K562 (cell line): ENCODE measurements at regions not wholly inside any gene's neighbourhood (a gene's known extent, or its start where the extent isn't known, plus 50 kb on each side); places are given as distances from the start of the nearest gene placed in this dataset.

Experiments used
- GABPB1 ChIP-seq: sonication (generic); formaldehyde crosslinking; IDR thresholded peaks from 2 replicates; pipeline ENCODE4 v1.8.0; 2022; ENCODE audit warnings: mild to moderate bottlenecking, missing genetic modification reagents
- GATA2 ChIP-seq: sonication (generic); formaldehyde crosslinking; IDR thresholded peaks from 2 replicates; pipeline ENCODE4 v1.4.0; 2020; ENCODE audit warnings: mild to moderate bottlenecking, missing genetic modification reagents
- POLR2AphosphoS2 ChIP-seq: IDR thresholded peaks from 2 replicates; pipeline ENCODE4 v1.6.1; 2012; ENCODE audit warnings: low read length, improper control_type of control experiment
- SNRNP70 ChIP-seq: fragments of 200-400 bp; formaldehyde crosslinking; optimal IDR thresholded peaks from 2 replicates; pipeline ENCODE3; 2017; ENCODE audit warnings: low read depth, low read length
- TCF7 ChIP-seq: sonication (generic); IDR thresholded peaks from 2 replicates; pipeline ENCODE4 v1.6.1; 2016; ENCODE audit warnings: antibody characterized with exemption, borderline replicate concordance
- ZC3H4 ChIP-seq: sonication (generic); formaldehyde crosslinking; IDR thresholded peaks from 2 replicates; pipeline ENCODE4 v1.9.0; 2021; ENCODE audit warnings: missing genetic modification reagents, borderline replicate concordance
- TF ChIP-seq, protein P1 (sequence below), 3 experiments: IDR thresholded peaks in 2 of 3; conservative IDR thresholded peaks in 1 of 3; 2 replicates each; pipeline ENCODE4 v1.5.1; 2011 to 2012; ENCODE audit warnings: low read length in 3 of 3, mild to moderate bottlenecking in 3 of 3, control low read depth in 2 of 3, improper control_type of control experiment in 1 of 3, inconsistent platforms in 1 of 3, low read depth in 1 of 3, mixed read lengths in 1 of 3, moderate library complexity in 1 of 3; ENCODE audit not compliant: insufficient read depth in 2 of 3
- TF ChIP-seq, protein P2 (sequence below): sonication (generic); formaldehyde crosslinking; IDR thresholded peaks from 2 replicates; pipeline ENCODE4 v1.8.0; 2023; ENCODE audit warnings: mild to moderate bottlenecking, missing genetic modification reagents
- TF ChIP-seq, protein P3 (sequence below): IDR thresholded peaks from 3 replicates; pipeline ENCODE4 v1.6.1; 2011; ENCODE audit warnings: borderline replicate concordance, mild to moderate bottlenecking, moderate library complexity; ENCODE audit not compliant: insufficient read length; ENCODE audit errors: extremely low read depth
- TF ChIP-seq, protein P4 (sequence below): sonication (generic); formaldehyde crosslinking; IDR thresholded peaks from 2 replicates; pipeline ENCODE4 v1.4.0; 2020; ENCODE audit warnings: mild to moderate bottlenecking, missing genetic modification reagents
- TF ChIP-seq, protein P5 (sequence below), 2 experiments: fragments of 450-650 bp; formaldehyde crosslinking in 1 of 2; IDR thresholded peaks; 2 replicates each; pipeline versions ENCODE4 v1.4.0 to v1.6.1; 2014 to 2020; ENCODE audit warnings: mild to moderate bottlenecking in 2 of 2, borderline replicate concordance in 1 of 2, low read depth in 1 of 2
- TF ChIP-seq, protein P6 (sequence below): fragments of 150-350 bp; conservative IDR thresholded peaks from 2 replicates; pipeline ENCODE4 v1.6.1; 2014; ENCODE audit warnings: low read length

DNA sequence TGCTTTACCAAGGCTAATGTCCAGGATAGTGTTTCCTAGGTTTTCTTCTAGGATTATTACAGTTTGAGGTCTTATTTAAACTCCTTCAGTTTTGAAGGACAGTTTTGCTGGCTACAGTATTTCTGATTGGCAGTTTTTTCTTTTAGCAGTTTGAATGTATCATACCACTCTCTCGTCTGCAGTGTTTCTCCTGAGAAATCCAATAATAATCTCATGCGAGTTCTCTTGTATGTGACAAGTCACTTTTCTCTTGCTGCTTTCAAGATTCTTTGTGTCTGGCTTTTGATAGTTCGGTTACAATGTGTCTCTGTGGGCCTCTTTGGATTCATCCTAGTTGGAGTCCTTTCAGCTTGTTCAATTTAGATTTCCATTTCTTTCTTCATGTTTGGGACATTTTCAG is 53.0 kb upstream of the EHHADH start:
- TF ChIP-seq SNRNP70 (no peak), TCF7 (no peak), ZC3H4 (CRISPR knock-in tag) (no peak), GATA2 (CRISPR knock-in tag) (no peak), GABPB1 (CRISPR knock-in tag) (no peak), POLR2AphosphoS2 (no peak)
- TF ChIP-seq, protein P1, sequence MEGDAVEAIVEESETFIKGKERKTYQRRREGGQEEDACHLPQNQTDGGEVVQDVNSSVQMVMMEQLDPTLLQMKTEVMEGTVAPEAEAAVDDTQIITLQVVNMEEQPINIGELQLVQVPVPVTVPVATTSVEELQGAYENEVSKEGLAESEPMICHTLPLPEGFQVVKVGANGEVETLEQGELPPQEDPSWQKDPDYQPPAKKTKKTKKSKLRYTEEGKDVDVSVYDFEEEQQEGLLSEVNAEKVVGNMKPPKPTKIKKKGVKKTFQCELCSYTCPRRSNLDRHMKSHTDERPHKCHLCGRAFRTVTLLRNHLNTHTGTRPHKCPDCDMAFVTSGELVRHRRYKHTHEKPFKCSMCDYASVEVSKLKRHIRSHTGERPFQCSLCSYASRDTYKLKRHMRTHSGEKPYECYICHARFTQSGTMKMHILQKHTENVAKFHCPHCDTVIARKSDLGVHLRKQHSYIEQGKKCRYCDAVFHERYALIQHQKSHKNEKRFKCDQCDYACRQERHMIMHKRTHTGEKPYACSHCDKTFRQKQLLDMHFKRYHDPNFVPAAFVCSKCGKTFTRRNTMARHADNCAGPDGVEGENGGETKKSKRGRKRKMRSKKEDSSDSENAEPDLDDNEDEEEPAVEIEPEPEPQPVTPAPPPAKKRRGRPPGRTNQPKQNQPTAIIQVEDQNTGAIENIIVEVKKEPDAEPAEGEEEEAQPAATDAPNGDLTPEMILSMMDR (IDR thresholded peaks at IDR 0.05 in 2 of 3, conservative IDR thresholded peaks at IDR 0.05 in 1 of 3; ENCODE audit: insufficient read depth in 2 of 3, low read depth in 1 of 3, low read length in 3 of 3): no peak
- TF ChIP-seq, protein P2, sequence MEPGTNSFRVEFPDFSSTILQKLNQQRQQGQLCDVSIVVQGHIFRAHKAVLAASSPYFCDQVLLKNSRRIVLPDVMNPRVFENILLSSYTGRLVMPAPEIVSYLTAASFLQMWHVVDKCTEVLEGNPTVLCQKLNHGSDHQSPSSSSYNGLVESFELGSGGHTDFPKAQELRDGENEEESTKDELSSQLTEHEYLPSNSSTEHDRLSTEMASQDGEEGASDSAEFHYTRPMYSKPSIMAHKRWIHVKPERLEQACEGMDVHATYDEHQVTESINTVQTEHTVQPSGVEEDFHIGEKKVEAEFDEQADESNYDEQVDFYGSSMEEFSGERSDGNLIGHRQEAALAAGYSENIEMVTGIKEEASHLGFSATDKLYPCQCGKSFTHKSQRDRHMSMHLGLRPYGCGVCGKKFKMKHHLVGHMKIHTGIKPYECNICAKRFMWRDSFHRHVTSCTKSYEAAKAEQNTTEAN (CRISPR knock-in tag): no peak
- TF ChIP-seq, protein P3, sequence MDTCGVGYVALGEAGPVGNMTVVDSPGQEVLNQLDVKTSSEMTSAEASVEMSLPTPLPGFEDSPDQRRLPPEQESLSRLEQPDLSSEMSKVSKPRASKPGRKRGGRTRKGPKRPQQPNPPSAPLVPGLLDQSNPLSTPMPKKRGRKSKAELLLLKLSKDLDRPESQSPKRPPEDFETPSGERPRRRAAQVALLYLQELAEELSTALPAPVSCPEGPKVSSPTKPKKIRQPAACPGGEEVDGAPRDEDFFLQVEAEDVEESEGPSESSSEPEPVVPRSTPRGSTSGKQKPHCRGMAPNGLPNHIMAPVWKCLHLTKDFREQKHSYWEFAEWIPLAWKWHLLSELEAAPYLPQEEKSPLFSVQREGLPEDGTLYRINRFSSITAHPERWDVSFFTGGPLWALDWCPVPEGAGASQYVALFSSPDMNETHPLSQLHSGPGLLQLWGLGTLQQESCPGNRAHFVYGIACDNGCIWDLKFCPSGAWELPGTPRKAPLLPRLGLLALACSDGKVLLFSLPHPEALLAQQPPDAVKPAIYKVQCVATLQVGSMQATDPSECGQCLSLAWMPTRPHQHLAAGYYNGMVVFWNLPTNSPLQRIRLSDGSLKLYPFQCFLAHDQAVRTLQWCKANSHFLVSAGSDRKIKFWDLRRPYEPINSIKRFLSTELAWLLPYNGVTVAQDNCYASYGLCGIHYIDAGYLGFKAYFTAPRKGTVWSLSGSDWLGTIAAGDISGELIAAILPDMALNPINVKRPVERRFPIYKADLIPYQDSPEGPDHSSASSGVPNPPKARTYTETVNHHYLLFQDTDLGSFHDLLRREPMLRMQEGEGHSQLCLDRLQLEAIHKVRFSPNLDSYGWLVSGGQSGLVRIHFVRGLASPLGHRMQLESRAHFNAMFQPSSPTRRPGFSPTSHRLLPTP: no peak
- TF ChIP-seq, protein P4, sequence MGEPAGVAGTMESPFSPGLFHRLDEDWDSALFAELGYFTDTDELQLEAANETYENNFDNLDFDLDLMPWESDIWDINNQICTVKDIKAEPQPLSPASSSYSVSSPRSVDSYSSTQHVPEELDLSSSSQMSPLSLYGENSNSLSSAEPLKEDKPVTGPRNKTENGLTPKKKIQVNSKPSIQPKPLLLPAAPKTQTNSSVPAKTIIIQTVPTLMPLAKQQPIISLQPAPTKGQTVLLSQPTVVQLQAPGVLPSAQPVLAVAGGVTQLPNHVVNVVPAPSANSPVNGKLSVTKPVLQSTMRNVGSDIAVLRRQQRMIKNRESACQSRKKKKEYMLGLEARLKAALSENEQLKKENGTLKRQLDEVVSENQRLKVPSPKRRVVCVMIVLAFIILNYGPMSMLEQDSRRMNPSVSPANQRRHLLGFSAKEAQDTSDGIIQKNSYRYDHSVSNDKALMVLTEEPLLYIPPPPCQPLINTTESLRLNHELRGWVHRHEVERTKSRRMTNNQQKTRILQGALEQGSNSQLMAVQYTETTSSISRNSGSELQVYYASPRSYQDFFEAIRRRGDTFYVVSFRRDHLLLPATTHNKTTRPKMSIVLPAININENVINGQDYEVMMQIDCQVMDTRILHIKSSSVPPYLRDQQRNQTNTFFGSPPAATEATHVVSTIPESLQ: no peak
- TF ChIP-seq, protein P5, sequence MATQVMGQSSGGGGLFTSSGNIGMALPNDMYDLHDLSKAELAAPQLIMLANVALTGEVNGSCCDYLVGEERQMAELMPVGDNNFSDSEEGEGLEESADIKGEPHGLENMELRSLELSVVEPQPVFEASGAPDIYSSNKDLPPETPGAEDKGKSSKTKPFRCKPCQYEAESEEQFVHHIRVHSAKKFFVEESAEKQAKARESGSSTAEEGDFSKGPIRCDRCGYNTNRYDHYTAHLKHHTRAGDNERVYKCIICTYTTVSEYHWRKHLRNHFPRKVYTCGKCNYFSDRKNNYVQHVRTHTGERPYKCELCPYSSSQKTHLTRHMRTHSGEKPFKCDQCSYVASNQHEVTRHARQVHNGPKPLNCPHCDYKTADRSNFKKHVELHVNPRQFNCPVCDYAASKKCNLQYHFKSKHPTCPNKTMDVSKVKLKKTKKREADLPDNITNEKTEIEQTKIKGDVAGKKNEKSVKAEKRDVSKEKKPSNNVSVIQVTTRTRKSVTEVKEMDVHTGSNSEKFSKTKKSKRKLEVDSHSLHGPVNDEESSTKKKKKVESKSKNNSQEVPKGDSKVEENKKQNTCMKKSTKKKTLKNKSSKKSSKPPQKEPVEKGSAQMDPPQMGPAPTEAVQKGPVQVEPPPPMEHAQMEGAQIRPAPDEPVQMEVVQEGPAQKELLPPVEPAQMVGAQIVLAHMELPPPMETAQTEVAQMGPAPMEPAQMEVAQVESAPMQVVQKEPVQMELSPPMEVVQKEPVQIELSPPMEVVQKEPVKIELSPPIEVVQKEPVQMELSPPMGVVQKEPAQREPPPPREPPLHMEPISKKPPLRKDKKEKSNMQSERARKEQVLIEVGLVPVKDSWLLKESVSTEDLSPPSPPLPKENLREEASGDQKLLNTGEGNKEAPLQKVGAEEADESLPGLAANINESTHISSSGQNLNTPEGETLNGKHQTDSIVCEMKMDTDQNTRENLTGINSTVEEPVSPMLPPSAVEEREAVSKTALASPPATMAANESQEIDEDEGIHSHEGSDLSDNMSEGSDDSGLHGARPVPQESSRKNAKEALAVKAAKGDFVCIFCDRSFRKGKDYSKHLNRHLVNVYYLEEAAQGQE (IDR thresholded peaks at IDR 0.05; ENCODE audit: borderline replicate concordance): no peak
- TF ChIP-seq, protein P5 (CRISPR knock-in tag; IDR thresholded peaks at IDR 0.05; ENCODE audit: low read depth): no peak
- TF ChIP-seq, protein P6, sequence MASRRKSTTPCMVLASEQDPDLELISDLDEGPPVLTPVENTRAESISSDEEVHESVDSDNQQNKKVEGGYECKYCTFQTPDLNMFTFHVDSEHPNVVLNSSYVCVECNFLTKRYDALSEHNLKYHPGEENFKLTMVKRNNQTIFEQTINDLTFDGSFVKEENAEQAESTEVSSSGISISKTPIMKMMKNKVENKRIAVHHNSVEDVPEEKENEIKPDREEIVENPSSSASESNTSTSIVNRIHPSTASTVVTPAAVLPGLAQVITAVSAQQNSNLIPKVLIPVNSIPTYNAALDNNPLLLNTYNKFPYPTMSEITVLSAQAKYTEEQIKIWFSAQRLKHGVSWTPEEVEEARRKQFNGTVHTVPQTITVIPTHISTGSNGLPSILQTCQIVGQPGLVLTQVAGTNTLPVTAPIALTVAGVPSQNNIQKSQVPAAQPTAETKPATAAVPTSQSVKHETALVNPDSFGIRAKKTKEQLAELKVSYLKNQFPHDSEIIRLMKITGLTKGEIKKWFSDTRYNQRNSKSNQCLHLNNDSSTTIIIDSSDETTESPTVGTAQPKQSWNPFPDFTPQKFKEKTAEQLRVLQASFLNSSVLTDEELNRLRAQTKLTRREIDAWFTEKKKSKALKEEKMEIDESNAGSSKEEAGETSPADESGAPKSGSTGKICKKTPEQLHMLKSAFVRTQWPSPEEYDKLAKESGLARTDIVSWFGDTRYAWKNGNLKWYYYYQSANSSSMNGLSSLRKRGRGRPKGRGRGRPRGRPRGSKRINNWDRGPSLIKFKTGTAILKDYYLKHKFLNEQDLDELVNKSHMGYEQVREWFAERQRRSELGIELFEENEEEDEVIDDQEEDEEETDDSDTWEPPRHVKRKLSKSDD: no peak
